K562 (cell line): ENCODE measurements at regions not wholly inside any gene's neighbourhood (a gene's known extent, or its start where the extent isn't known, plus 50 kb on each side); places are given as distances from the start of the nearest gene placed in this dataset.

Experiments
- CREM ChIP-seq: IDR thresholded peaks from 2 replicates; pipeline ENCODE4 v1.6.1; 2014; ENCODE audit warnings: antibody characterized with exemption, low read depth
- ETV6 ChIP-seq, 3 experiments: fragments of 150-350 bp in 1 of 3; sonication (generic) in 1 of 3; formaldehyde crosslinking in 1 of 3; IDR thresholded peaks; 2 replicates each; pipeline versions ENCODE4 v1.6.1 to v1.8.0; 2014 to 2022; ENCODE audit warnings: borderline replicate concordance in 2 of 3, low read depth in 2 of 3, antibody characterized with exemption in 1 of 3, low read length in 1 of 3, mild to moderate bottlenecking in 1 of 3, missing genetic modification reagents in 1 of 3
- JUN ChIP-seq, 2 experiments: sonication (generic) in 1 of 2; formaldehyde crosslinking in 1 of 2; IDR thresholded peaks; 2 replicates each; pipeline versions ENCODE4 v1.6.1 to v1.8.0; 2012 to 2022; ENCODE audit warnings: borderline replicate concordance in 2 of 2, mild to moderate bottlenecking in 2 of 2, improper control_type of control experiment in 1 of 2, low read depth in 1 of 2, low read length in 1 of 2, missing genetic modification reagents in 1 of 2
- PCBP1 ChIP-seq: fragments of 200-400 bp; formaldehyde crosslinking; IDR thresholded peaks from 2 replicates; pipeline ENCODE4 v1.6.1; 2018; ENCODE audit warnings: mild to moderate bottlenecking, low read depth, low read length; ENCODE audit not compliant: poor library complexity, severe bottlenecking
- SNIP1 ChIP-seq: fragments of 450-650 bp; IDR thresholded peaks from 2 replicates; pipeline ENCODE4 v1.7.1; 2017; ENCODE audit warnings: low read depth, mild to moderate bottlenecking
- ZNF354B ChIP-seq: fragments of 250-450 bp; sonication (Bioruptor Pico); IDR thresholded peaks from 2 replicates; pipeline ENCODE4 v1.4.0; 2020
- ZNF780A ChIP-seq: fragments of 250-450 bp; sonication (Bioruptor Pico); IDR thresholded peaks from 2 replicates; pipeline ENCODE4 v1.5.0; 2021; ENCODE audit warnings: mild to moderate bottlenecking

DNA sequence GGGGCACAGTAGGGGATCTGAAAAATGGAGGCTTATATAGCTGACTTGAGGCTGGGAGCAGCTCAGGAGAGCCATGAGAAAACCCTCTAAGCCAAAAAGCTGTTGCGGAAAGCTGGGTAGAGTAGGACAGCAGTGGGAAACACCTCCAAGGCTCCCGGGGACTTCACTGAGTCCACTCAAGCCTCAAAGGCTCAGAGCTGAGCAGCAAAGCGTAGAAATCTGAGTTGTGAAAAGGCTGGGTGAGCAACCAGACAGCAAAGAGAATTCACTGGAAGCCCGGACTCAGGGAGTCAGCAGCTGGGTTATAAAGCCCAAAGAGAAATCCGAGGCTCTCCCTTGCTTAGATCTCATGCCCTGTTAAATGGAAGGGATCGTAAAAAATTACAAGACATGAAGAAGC lies 905.0 kb downstream of the EFNB2 start:
- TF ChIP-seq ZNF780A (CRISPR knock-in tag) (no peak), SNIP1 (no peak), ETV6 (IDR thresholded peaks at IDR 0.05; ENCODE audit: borderline replicate concordance in 1 of 2, low read depth in 2 of 2, low read length in 1 of 2) (no peak), ETV6 (CRISPR knock-in tag; IDR thresholded peaks at IDR 0.05; ENCODE audit: borderline replicate concordance) (no peak), CREM (no peak), ZNF354B (CRISPR knock-in tag) (no peak), JUN (IDR thresholded peaks at IDR 0.05; ENCODE audit: borderline replicate concordance, low read depth, low read length) (no peak), JUN (CRISPR knock-in tag; IDR thresholded peaks at IDR 0.05; ENCODE audit: borderline replicate concordance) (no peak), PCBP1 (no peak)
